GM18909 (cell line): ENCODE measurements at regions not wholly inside any gene's neighbourhood (a gene's known extent, or its start where the extent isn't known, plus 50 kb on each side); places are given as distances from the start of the nearest gene placed in this dataset.
"Not testable (repeated sequence)": the region's sequence is repeated elsewhere in the genome, so short reads cannot be mapped to it uniquely, and the experiment has no call there.

Source experiments
- ATAC-seq: cut with Tn5 transposase; IDR thresholded peaks from one replicate; pipeline ENCODE4 v1.9.1; 2021; ENCODE audit warnings: mild to moderate bottlenecking; ENCODE audit not compliant: unreplicated experiment, poor library complexity

DNA sequence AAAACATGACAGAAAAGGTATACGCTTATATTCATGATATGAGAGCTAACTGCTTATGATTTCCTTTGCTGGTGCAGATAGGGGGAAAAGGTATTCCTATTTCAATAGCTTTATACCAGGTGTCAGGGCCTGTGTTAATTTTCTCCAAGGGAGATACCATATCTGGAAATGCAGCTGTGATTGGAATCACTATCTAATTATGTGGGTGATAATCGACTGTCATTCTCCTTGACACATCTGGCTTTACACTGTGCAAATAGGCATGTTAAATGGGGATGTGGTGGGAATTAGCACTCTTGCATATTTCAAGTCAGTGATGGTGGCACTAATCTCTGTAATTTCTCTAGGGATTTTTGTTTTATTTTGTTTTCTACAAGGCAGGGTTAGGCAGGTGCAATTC, 611.1 kb downstream of the CDH9 start:
- ATAC-seq = no peak

DNA sequence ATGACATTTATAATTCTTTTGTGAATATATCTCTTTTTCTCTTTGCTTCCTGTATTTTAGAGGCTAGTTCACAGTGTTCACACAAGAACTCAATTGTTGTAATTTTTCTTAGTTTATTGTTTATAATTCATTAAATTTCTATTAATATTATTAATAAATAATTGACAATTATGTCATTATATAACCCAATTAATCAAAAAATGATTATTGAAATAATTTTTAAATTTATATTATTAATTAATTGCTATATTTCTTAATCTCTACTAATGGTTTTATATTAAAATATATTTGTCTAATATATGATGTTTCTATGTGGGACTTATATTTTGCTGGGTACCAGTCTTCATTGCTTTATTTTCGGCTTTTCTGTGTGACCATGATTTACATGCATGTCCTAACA, 618.4 kb downstream of the CDH9 start:
- no peak for ATAC-seq

DNA sequence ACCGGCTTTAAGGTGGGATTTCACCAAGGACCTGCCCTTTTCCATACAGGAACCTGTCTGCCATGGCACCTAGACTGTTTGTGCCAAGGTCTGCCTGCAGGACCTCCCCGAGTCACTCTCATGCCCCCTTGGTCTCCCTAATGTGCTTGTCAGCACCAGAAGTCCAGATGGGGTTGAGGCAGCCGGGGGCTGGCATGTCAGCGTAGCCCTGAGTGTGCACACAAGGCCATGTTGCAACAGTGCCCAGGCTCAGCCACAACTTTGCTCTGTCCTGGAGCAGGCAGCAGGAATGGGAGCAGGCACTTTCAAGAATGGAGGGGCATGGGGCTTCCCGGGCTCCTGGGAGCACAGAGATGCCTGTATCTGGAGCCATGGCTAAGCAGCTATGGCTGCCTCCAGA, 621.5 kb downstream of the CDH9 start:
- no peak for ATAC-seq

DNA sequence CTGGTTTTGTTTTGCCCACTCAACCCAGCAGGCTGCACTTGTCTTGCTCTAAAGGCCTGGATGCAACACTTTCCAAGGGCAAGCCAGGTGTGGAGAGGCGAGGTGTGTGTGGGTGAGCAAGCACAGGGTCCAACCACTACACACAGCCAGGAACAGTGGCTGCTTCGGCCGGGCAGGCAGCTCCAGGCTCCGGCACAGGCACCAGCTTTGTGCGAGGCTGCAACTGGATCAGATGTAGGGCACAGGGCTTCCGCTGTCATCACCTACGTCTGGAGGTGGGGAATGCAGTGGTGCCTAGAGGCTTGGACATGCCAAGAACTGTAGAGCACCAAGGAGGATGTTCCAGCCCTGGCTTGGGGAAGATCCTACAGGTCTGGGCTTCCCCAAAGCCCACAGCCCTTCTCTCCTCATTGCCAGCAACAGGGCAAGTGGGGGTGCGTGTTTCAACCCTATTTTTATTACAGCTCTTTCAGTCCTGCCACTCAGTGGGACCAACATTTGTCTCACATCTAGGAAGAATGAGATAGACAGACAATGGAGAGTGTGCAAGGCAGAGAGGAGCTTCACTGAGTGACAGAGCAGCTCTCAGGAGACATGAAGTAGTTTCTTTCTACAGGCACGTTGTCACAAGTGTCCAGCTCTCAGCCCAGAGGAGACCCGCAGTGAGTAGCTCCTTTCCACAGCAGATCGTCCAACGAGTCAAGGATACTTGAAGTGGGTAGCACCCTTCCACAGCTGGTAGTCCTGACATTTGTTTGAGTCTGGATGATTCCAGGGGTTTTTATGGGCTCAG, 622.2 kb downstream of the CDH9 start:
- ATAC-seq = no peak

DNA sequence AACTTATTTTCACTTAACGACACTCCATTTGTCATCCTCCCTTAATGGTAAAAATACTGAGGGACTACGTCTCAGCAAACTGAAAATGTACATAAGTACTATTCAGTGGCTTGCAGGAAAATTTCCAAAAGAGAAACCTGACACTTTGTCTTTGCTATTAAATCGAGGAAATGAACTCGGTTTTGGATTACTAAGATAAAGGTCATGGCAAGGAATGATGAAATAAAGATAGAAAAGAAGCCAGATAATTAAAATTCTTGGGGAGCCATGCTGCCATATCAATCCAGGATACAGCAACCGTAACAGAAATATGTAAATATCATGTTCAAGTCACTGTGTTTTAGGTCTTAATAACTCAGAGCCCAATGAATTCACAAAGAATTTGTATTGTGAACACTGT, 647.8 kb downstream of the CDH9 start:
- no peak for ATAC-seq

DNA sequence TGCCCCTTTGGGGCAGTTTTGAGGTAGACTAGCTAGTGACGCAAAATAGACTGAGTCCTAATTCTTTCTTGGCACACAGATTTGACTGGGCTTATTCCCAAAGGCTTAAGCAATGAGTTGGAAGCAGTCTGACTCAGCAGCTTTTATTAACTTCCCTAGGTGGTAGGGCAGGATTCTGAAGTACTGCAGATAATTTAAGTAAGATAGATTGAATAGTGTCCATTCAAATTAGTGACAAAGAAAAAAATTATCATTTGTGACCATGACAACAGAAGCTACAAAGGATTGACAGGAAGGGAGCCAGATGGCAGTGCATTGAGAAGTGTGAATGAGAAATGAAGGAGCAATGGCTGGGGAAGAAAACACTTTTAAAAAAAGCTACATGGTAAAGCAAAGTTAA, 649.4 kb downstream of the CDH9 start:
- no peak for ATAC-seq

DNA sequence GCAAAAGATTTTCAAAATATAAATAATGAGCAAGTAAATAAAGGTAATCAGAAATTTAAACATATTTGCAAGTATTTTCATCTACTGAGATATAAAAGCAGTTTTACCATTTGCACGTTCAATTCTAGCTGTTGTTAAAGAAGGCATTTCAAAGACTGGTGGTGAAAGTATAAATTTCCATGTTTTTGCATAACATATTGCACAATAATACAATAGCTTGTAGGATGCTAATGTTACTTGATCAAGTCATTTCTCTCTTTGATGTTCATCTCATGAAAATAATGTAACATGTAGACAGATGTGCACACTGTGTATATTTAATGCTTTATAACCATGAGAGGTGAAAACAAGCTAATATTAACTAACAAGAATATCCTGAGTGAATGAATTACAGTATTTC, 651.9 kb downstream of the CDH9 start:
- ATAC-seq = no peak

DNA sequence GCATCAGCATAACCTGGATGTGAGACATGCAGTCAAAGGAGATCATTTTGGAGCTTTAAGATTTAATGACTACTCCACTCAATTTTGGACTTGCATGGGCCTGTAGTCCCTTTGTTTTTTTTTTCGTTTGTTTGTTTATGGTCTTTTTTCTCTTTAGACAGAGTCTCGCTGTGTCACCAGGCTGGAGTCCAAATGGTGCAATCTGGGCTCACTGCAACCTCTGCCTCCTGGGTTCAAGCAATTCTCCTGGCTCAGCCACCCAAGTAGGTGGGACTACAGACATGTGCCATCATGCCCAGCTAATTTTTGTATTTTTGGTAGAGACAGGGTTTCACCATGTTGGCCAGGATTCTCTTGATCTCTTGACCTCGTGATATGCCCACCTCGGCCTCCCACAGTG, 673.8 kb downstream of the CDH9 start:
- not testable (repeated sequence) for ATAC-seq

DNA sequence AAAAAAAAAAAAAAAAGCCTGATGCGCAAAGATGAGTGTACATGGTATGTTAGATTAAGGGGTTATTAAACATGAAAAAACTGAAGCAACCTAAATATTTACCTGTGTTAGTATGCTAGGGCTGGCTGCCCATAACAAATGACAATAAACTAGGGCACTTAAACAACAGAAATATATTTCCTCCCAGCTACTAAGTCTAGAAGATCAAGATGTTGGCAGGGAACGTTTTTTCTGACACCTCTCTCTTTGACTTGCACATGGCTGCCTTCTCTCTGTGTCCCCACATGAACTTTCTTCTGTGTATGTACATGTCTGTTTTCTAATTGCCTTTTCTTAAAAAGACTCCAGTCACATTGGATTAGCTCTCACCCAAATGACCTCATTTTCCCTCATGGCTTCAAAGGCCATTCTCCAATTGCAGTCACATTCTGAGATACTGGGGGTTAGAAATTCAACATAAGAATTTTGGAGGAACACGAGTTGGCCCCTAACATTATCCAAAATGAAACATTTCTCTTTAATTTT, 694.5 kb downstream of the CDH9 start:
- ATAC-seq = no peak

DNA sequence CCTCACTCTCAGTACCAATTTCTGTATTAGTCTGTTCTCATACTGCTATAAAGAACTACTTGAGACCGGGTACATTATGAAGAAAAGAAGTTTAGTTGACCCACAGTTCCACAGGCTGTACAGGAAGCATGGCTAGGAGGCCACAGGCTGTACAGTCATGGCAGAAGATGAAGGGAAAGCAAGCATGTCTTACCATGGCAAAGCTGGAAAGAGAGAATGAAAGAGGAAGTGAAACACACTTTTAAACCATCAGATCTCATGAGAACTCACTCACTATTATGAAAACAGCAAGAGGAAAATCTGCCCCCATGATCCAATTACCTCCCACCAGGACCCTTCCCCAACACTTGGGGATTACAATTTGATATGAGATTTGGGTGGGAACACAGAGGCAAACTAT, 698.8 kb downstream of the CDH9 start:
- ATAC-seq = no peak

DNA sequence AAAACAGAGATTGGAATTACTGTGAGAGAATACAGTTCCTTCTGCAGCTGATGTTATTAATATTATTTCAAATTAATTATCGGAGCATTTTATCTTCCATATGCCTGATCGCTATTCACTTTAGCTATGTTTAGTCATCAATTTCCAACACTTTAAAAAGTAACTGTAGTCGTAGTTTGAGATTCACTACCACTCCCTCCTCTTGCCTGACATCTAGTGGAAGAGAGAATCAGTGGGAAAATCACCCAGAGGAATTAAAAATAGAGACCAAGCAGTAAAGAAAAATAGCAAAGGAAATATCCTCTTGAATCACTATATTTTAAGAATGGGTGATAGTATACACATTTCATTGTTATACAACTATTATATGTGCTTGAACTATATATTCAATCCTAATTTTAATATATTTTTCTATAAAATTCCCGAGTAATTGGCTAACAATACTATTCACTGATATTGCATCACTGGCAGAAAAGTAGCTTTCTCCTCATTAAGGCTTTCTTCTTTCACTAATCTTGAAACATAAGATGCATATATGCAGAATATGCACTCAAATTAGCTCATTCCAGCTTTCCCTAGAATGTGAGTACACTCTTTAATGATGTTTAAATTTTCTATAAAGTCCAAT, 708.7 kb downstream of the CDH9 start:
- ATAC-seq = no peak

DNA sequence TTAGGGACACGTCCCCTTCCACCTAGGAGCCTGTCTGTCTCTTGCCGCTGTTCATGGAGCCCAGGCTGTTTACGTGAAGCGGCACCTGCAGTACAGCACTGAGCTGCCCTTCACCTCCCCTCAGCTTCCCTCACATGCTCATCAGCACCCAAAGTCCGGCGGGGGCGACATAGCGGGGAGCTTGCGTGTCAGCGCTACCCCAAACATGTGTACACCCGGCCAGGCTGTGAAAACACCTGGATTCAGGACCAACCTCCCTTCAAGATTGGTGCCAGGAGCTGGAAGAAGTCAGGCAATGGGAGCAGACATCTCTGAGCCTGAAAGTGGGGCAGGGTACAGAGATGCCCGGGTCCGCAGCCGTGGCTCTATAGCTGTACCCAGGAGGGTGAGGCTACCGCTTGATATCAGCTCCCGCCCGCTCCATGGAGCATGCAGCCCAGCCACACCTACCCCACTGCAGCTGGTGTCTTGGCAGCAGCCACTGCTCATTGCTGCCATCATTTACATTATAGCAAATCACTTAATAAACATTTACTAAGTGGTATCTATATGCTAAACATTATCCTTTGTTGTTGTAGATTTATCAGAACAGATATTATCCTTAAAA, 712.1 kb downstream of the CDH9 start:
- ATAC-seq = no peak

DNA sequence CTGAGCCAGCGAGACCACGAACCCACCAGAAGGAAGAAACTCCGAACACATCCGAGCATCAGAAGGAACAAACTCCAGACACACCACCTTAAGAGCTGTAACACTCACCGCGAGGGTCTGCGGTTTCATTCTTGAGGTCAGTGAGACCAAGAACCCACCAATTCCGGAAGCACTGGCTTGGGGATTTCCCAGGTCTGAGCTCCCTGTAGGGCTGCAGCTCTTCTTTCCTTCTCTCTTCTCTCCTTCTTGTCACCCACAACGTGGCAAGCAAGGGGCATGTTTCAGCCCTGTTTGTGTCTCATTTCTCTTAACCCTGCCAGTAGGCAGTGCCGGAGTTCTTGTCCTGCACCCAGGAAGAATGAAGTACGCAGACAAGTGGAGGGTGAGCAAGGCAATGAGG, 713.0 kb downstream of the CDH9 start:
- ATAC-seq = not testable (repeated sequence)

DNA sequence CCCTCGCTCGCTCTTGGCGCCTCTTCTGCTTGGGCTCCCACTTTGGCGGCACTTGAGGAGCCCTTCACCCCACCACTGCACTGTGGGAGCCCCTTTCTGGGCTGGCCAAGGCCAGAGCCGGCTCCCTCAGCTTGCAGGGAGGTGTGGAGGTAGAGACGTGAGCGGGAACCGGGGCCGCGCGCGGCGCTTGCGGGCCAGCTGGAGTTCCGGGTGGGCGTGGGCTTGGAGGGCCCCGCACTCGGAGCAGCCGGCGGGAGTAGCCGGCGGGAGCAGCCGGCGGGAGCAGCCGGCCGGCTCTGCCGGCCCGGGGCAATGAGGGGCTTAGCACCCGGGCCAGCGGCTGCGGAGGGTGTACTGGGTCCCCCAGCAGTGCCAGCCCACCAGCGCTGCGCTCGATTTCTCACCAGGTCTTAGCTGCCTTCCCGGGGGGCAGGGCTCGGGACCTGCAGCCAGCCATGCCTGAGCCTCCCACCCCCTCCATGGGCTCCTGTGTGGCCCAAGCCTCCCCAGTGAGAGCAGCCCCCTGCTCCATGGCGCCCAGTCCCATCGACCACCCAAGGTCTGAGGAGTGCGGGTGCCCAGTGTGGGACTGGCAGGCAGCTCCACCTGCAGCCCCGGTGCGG, 714.0 kb downstream of the CDH9 start:
- ATAC-seq = not testable (repeated sequence)

DNA sequence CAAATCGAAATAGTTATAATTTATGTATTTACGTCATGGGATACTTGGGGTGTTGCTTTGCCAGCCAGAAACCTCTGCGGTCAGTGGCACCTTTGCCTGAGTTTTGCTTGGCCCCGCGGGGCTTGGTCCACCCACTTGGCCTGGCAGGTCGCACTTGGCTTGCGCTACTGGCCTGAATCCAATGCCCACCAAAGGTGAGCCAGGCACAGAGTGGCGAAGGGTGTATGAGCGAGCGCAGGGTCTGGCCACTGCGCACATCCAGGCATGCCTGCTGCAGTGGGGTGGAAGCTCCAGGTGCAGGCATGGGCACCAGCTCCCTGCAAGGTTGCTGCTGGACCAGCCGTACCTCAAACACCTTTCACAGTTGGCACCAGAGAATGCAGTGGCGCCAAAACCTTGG, 714.6 kb downstream of the CDH9 start:
- no peak for ATAC-seq

DNA sequence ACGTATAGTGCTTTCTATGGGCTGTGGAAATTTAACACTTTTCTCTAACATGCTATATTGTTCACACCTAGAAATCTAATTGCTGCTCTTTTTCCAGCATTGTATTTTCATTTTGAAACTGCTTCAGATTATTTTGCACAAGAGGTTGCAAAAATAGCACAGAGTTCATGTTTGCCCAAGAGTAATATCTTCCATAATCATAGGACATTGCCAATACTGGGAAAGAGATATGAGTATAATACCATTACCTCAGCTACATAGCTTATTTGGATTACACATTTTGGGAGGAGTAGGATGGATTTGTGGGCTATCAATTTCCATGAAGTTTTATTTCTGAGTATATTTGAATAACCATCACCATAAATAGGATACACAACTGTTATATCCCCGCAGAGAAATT, 717.1 kb downstream of the CDH9 start:
- ATAC-seq = no peak

DNA sequence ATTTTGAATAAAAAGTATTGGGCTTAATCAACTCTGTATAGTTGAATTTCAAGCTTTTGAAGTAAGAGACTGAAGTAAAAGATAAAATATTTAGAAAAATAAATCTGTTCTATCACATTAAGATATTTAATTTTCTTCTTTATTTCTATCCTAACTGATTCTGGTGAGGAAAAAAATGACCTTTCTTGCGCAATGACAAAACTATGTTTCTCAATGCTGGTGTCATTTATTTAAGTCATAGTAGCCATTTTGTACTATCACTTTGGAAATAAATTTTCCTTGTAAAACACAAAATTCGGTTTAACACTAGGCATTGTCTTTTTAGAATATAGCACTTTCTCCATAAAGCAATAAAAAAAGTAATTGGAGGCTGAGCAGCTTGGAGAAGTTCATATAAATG, 728.0 kb downstream of the CDH9 start:
- no peak for ATAC-seq

DNA sequence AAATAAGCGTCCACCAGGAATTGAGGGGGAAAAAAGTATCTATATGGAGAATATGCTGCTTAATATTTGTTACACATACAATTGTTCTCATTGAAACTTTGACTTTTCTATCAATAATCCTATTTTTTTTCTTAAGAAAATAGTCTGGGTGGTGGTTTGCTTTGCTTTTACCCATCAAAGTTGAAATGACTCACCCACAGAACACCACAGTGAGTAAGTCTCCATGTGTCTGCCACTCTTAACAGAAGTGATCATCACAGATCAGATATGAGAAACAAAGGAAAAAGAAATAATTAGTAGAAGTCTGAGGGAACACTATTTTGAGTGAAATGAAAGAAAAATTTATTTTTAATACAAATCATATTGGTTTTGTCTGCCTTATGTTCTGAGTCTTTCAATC, 742.8 kb downstream of the CDH9 start:
- no peak for ATAC-seq

DNA sequence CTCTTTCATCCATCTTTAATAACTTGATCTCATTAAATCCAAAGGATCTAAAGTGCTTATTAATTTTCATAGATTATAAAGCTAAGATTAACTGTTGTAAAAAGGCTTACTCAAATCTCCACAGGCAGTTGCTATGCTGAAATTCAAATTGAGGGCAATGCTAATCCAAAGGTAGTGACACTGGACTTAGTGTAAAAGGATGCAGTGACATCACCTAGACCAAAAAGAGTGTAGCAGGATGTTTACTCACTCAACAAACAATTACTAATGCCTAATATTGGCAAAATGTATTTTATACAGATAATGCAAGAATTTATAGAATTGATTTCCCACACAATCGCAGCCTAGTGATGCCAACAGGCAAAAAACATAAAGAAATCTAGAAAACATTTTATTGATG, 756.2 kb downstream of the CDH9 start:
- no peak for ATAC-seq

DNA sequence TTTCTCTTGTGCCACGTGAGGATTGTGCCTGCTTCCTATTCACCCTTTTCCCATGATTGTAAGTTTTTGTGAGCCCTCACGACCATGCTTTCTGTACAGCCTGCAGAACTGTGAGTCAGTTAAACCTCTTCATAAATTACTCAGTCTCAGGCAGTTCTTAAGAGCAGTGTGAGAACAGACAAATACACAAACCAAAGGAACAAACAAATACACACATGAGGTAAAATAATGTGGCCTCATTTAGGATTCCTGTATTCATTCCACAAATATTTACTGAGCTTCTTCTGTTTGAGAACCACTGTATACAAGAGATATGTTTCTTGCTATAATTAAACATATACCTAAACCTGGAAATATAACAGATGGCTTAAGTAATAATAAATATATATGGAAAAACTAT, 760.3 kb downstream of the CDH9 start:
- no peak for ATAC-seq

DNA sequence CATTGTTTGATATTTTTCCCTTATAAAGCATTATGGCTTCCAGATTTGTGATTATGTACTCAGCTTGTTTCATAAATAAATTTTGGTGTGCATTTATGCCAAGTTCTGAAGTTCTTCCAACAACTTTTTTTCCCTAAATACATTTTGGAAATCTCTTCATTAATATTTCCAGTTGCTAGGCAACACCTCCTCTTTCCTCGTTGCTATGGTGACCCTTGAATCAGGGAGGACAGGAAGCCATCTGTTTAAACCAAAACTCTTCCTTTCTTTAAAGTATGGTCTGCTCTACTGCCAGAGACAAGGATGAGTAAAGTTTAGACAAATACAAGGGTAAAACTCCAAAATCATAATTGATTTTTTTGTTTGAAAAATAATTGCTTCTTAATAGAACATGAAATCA, 779.3 kb downstream of the CDH9 start:
- no peak for ATAC-seq
